ENCODE measurements at regions not wholly inside any gene's neighbourhood (a gene's known extent, or its start where the extent isn't known, plus 50 kb on each side); places are given as distances from the start of the nearest gene placed in this dataset.
"Not testable (repeated sequence)": the region's sequence is repeated elsewhere in the genome, so short reads cannot be mapped to it uniquely, and the experiment has no call there.

- DNase-seq, ATAC-seq, H3K4me1 Mint-ChIP-seq, H3K4me3 Mint-ChIP-seq, H3K9me3 Mint-ChIP-seq, H3K27me3 Mint-ChIP-seq, H3K27ac Mint-ChIP-seq: not testable (repeated sequence)
These were observed 162.3 kb upstream of the C1QTNF3 start for GRCh38 chr5:34205347-34205746.

GRCh38 chr5:34217386-34217785 lies 174.4 kb upstream of the C1QTNF3 start:
- ATAC-seq, H3K27me3 Mint-ChIP-seq, H3K4me1 Mint-ChIP-seq, DNase-seq, H3K4me3 Mint-ChIP-seq, H3K27ac Mint-ChIP-seq, H3K9me3 Mint-ChIP-seq: not testable (repeated sequence)

GRCh38 chr5:34221329-34222073 lies 178.5 kb upstream of the C1QTNF3 start:
- not testable (repeated sequence) for H3K4me1 Mint-ChIP-seq, DNase-seq, H3K27ac Mint-ChIP-seq, H3K4me3 Mint-ChIP-seq, H3K27me3 Mint-ChIP-seq, H3K9me3 Mint-ChIP-seq, ATAC-seq

- not testable (repeated sequence) for H3K27ac Mint-ChIP-seq, H3K9me3 Mint-ChIP-seq, ATAC-seq, DNase-seq, H3K4me1 Mint-ChIP-seq, H3K27me3 Mint-ChIP-seq, H3K4me3 Mint-ChIP-seq
These were observed 180.1 kb upstream of the C1QTNF3 start for GRCh38 chr5:34223158-34223557.

GRCh38 chr5:34230402-34230801 lies 187.4 kb upstream of the C1QTNF3 start:
- not testable (repeated sequence) for H3K4me3 Mint-ChIP-seq, H3K4me1 Mint-ChIP-seq, H3K27me3 Mint-ChIP-seq, ATAC-seq, H3K9me3 Mint-ChIP-seq, H3K27ac Mint-ChIP-seq, DNase-seq

GRCh38 chr5:34243802-34244201 lies 200.8 kb upstream of the C1QTNF3 start:
- DNase-seq, H3K27me3 Mint-ChIP-seq, H3K9me3 Mint-ChIP-seq, ATAC-seq: not testable (repeated sequence)
- Mint-ChIP-seq H3K4me1 (peaks cover 15% of the 10 kb centered on the region), H3K27ac (peak overlapping the region; percentile 59 to 65), H3K4me3 (peak overlapping the region; percentile 71 to 85)

GRCh38 chr5:34244281-34245031 lies 201.4 kb upstream of the C1QTNF3 start:
- not testable (repeated sequence) for H3K27me3 Mint-ChIP-seq, H3K9me3 Mint-ChIP-seq
- Mint-ChIP-seq H3K27ac (peak overlapping the region in 1 of 2 donors; percentile 59), H3K4me1 (peaks cover 15% of the 10 kb centered on the region), H3K4me3 (peak overlapping the region; percentile 71 to 85)
- peak; percentile 96 for ATAC-seq
- DNase-seq: peak; percentile 82 to 86

GRCh38 chr5:34245032-34245394 lies 202.0 kb upstream of the C1QTNF3 start:
- not testable (repeated sequence) for H3K27ac Mint-ChIP-seq, H3K4me3 Mint-ChIP-seq, H3K27me3 Mint-ChIP-seq, DNase-seq, H3K9me3 Mint-ChIP-seq
- ATAC-seq: peak; percentile 97
- H3K4me1 Mint-ChIP-seq: peaks cover 13% of the 10 kb centered on the region

GRCh38 chr5:34245813-34246212 lies 202.8 kb upstream of the C1QTNF3 start:
- not testable (repeated sequence) for H3K9me3 Mint-ChIP-seq, ATAC-seq, H3K27me3 Mint-ChIP-seq
- Mint-ChIP-seq H3K27ac (peak overlapping the region; percentile 46 to 67), H3K4me3 (peak overlapping the region; percentile 68 to 79), H3K4me1 (peaks cover 11% of the 10 kb centered on the region)
- peak; percentile 7 to 11 for DNase-seq

- not testable (repeated sequence) for H3K27ac Mint-ChIP-seq, H3K4me3 Mint-ChIP-seq, H3K9me3 Mint-ChIP-seq, DNase-seq, H3K4me1 Mint-ChIP-seq, H3K27me3 Mint-ChIP-seq, ATAC-seq
These were observed 215.6 kb upstream of the C1QTNF3 start for GRCh38 chr5:34258598-34258997.

GRCh38 chr5:34261020-34261419 lies 218.0 kb upstream of the C1QTNF3 start:
- H3K27me3 Mint-ChIP-seq, ATAC-seq, DNase-seq, H3K9me3 Mint-ChIP-seq, H3K4me3 Mint-ChIP-seq, H3K4me1 Mint-ChIP-seq, H3K27ac Mint-ChIP-seq: not testable (repeated sequence)

GRCh38 chr5:34266151-34266550 lies 223.1 kb upstream of the C1QTNF3 start:
- not testable (repeated sequence) for H3K27me3 Mint-ChIP-seq, DNase-seq, H3K9me3 Mint-ChIP-seq, H3K27ac Mint-ChIP-seq, H3K4me1 Mint-ChIP-seq, ATAC-seq, H3K4me3 Mint-ChIP-seq

GRCh38 chr5:34296759-34297158 lies 253.7 kb upstream of the C1QTNF3 start:
- DNase-seq, H3K27ac Mint-ChIP-seq, H3K4me3 Mint-ChIP-seq, ATAC-seq, H3K4me1 Mint-ChIP-seq, H3K9me3 Mint-ChIP-seq, H3K27me3 Mint-ChIP-seq: not testable (repeated sequence)

- H3K4me3 Mint-ChIP-seq, ATAC-seq, H3K4me1 Mint-ChIP-seq, H3K9me3 Mint-ChIP-seq, DNase-seq, H3K27ac Mint-ChIP-seq: not testable (repeated sequence)
- H3K27me3 Mint-ChIP-seq: peaks cover 12% of the 10 kb centered on the region
These were observed 286.2 kb upstream of the C1QTNF3 start for GRCh38 chr5:34329201-34329600.

GRCh38 chr5:34329611-34330108 lies 286.6 kb upstream of the C1QTNF3 start:
- H3K27me3 Mint-ChIP-seq: peaks cover 12% of the 10 kb centered on the region
- not testable (repeated sequence) for H3K4me3 Mint-ChIP-seq, DNase-seq, H3K4me1 Mint-ChIP-seq, H3K9me3 Mint-ChIP-seq, H3K27ac Mint-ChIP-seq, ATAC-seq

- H3K9me3 Mint-ChIP-seq, H3K4me3 Mint-ChIP-seq, H3K27ac Mint-ChIP-seq, DNase-seq, ATAC-seq, H3K4me1 Mint-ChIP-seq: not testable (repeated sequence)
- H3K27me3 Mint-ChIP-seq: peaks cover 12% of the 10 kb centered on the region
These were observed 289.0 kb upstream of the C1QTNF3 start for GRCh38 chr5:34331928-34332454.

All from stimulated activated naive CD8-positive, alpha-beta T cell treated with anti-CD3 and anti-CD28 coated beads, Interleukin-15, amount 100 ng/mL, for 72 hours (primary cell).